ENCODE measurements at regions not wholly inside any gene's neighbourhood (a gene's known extent, or its start where the extent isn't known, plus 50 kb on each side); places are given as distances from the start of the nearest gene placed in this dataset.

GRCh38 chr6:23403460-23403859 lies 722.6 kb upstream of the NRSN1 start:
- Mint-ChIP-seq H3K27ac (no peak overlapping the region), H3K4me3 (no peak overlapping the region), H3K9me3 (no peaks in the 10 kb centered on the region), H3K4me1 (peaks cover 5% of the 10 kb centered on the region in 2 experiments), H3K36me3 (ENCODE audit: insufficient read depth in 1 of 3, low read depth in 3 of 3) (no peaks in the 10 kb centered on the region), H3K27me3 (ENCODE audit: low read depth) (no peaks in the 10 kb centered on the region)
- no peak overlapping the region for H3K4ac ChIP-seq (ENCODE audit: low read depth, low read length)
- no peak for TF ChIP-seq CTCF (conservative IDR thresholded peaks at IDR 0.05)
- no peak overlapping the region for H2BK12ac ChIP-seq (ENCODE audit: insufficient read length, low read depth, low read length)
- H2BK15ac ChIP-seq (ENCODE audit: low read depth, low read length) = no peak overlapping the region
- no peak overlapping the region for H2BK120ac ChIP-seq (ENCODE audit: low read depth, low read length, poor library complexity, severe bottlenecking)
- no peaks in the 10 kb centered on the region for H3K23me2 ChIP-seq (ENCODE audit: insufficient read length, low read depth, low read length, poor library complexity, severe bottlenecking)
- H3K18ac ChIP-seq (ENCODE audit: insufficient read length, low read depth, low read length) = no peak overlapping the region
- no peak overlapping the region for H4K8ac ChIP-seq (replicated peaks; ENCODE audit: insufficient read length, low read depth, low read length)
- no peaks in the 10 kb centered on the region for H3K27me3 ChIP-seq (ENCODE audit: insufficient read depth, low read length)
- H2AFZ ChIP-seq (ENCODE audit: low read length) = no peak overlapping the region
- no peak overlapping the region for H3K9ac ChIP-seq (ENCODE audit: extremely low read depth, insufficient read length, low read length)
- H3K79me1 ChIP-seq (ENCODE audit: insufficient read depth, low read depth, low read length, poor library complexity, severe bottlenecking) = no peaks in the 10 kb centered on the region
- no peak overlapping the region for H2BK20ac ChIP-seq (ENCODE audit: low read depth, low read length, poor library complexity, severe bottlenecking)
- H4K91ac ChIP-seq (ENCODE audit: insufficient read length, low read depth, low read length) = no peak overlapping the region
- no CpG with 5 or more reads among the region's 5 CpGs for WGBS (ENCODE audit: extremely low coverage, insufficient read length, low lambda C conversion rate)
- H3K79me2 ChIP-seq (ENCODE audit: insufficient read depth, low read length) = no peaks in the 10 kb centered on the region
- H3K4me2 ChIP-seq (ENCODE audit: insufficient read depth, insufficient read length, low read length) = no peak overlapping the region
- no peak overlapping the region for H3K27ac ChIP-seq (ENCODE audit: insufficient read length, low read depth, low read length)
- H3K56ac ChIP-seq (ENCODE audit: insufficient read length, low read depth, low read length) = no peak overlapping the region
- no peaks in the 10 kb centered on the region for H3K9me3 ChIP-seq (ENCODE audit: control insufficient read depth, low read depth, low read length)
- H2BK5ac ChIP-seq (ENCODE audit: insufficient read length, low read length) = no peak overlapping the region
- no peak for DNase-seq
- H4K5ac ChIP-seq (ENCODE audit: insufficient read length, low read depth, low read length) = no peak overlapping the region
- H2AK5ac ChIP-seq (ENCODE audit: insufficient read length, low read length) = no peak overlapping the region
- H3K4me1 ChIP-seq (ENCODE audit: insufficient read depth, low read length) = no peaks in the 10 kb centered on the region
- H4K20me1 ChIP-seq (ENCODE audit: control insufficient read depth, insufficient read depth, insufficient read length) = no peaks in the 10 kb centered on the region
- no peak overlapping the region for H3K23ac ChIP-seq (ENCODE audit: insufficient read length, low read depth, low read length)
- no peak overlapping the region for H3T11ph ChIP-seq (ENCODE audit: low read length)
- no peak overlapping the region for H3K14ac ChIP-seq (ENCODE audit: insufficient read depth, low read length)
